Memory B cell (primary cell): ENCODE measurements at regions not wholly inside any gene's neighbourhood (a gene's known extent, or its start where the extent isn't known, plus 50 kb on each side); places are given as distances from the start of the nearest gene placed in this dataset.

Experiments
- ATAC-seq: fragments of 150-1000 bp; cut with Tn5 transposase; 2 replicates; pipeline ENCODE4 v1.10.0; 2021; ENCODE audit warnings: low read depth, mild to moderate bottlenecking, moderate library complexity
- DNase-seq, 2 donors: peaks; one replicate each; pipeline ENCODE4 v3.0.0; 2022; ENCODE audit warnings: low spot score in 2 of 2
- H3K27ac Mint-ChIP-seq: one replicate; pipeline ENCODE4 v1.8.0; 2022; ENCODE audit warnings: mild to moderate bottlenecking, moderate library complexity, mixed read lengths
- H3K27me3 Mint-ChIP-seq: one replicate; pipeline ENCODE4 v1.8.0; 2022; ENCODE audit warnings: mixed read lengths
- H3K36me3 Mint-ChIP-seq: one replicate; pipeline ENCODE4 v1.8.0; 2022; ENCODE audit warnings: mild to moderate bottlenecking, mixed read lengths
- H3K4me1 Mint-ChIP-seq: one replicate; pipeline ENCODE4 v1.8.0; 2022; ENCODE audit warnings: mixed read lengths
- H3K4me3 Mint-ChIP-seq: one replicate; pipeline ENCODE4 v1.8.0; 2022; ENCODE audit warnings: mild to moderate bottlenecking, moderate library complexity, mixed read lengths
- H3K9me3 Mint-ChIP-seq: one replicate; pipeline ENCODE4 v1.8.0; 2022; ENCODE audit warnings: mixed read lengths

- H3K4me1 Mint-ChIP-seq = peaks cover 4% of the 10 kb centered on the region
- DNase-seq = no peak
These were observed 75.7 kb downstream of the ZC3H11B start for GRCh38 chr1:219537223-219537631.

GRCh38 chr1:219536038-219536437 is 76.9 kb downstream of the ZC3H11B start:
- no peaks in the 10 kb centered on the region for H3K36me3 Mint-ChIP-seq
- H3K9me3 Mint-ChIP-seq = peaks cover 3% of the 10 kb centered on the region
- ATAC-seq = no peak
- H3K27me3 Mint-ChIP-seq = peaks cover 3% of the 10 kb centered on the region
- no peak overlapping the region for H3K27ac Mint-ChIP-seq
- no peak overlapping the region for H3K4me3 Mint-ChIP-seq
- no peak for DNase-seq
- peaks cover 4% of the 10 kb centered on the region for H3K4me1 Mint-ChIP-seq

More at GRCh38 chr1:219537223-219537631, 75.7 kb downstream of the ZC3H11B start:
- Mint-ChIP-seq H3K27ac (no peak overlapping the region), H3K27me3 (peaks cover 3% of the 10 kb centered on the region), H3K36me3 (no peaks in the 10 kb centered on the region), H3K4me3 (no peak overlapping the region), H3K9me3 (peaks cover 3% of the 10 kb centered on the region)
- ATAC-seq = no peak

GRCh38 chr1:219534991-219535390 is 77.9 kb downstream of the ZC3H11B start:
- Mint-ChIP-seq H3K27ac (no peak overlapping the region), H3K4me3 (no peak overlapping the region), H3K9me3 (peaks cover 3% of the 10 kb centered on the region), H3K4me1 (peaks cover 4% of the 10 kb centered on the region), H3K36me3 (no peaks in the 10 kb centered on the region), H3K27me3 (peaks cover 3% of the 10 kb centered on the region)
- ATAC-seq (no peak), DNase-seq (no peak)

GRCh38 chr1:219533280-219533679 is 79.6 kb downstream of the ZC3H11B start:
- Mint-ChIP-seq H3K9me3 (peaks cover 3% of the 10 kb centered on the region), H3K27ac (no peak overlapping the region), H3K36me3 (no peaks in the 10 kb centered on the region), H3K4me3 (no peak overlapping the region), H3K4me1 (peaks cover 4% of the 10 kb centered on the region), H3K27me3 (peaks cover 3% of the 10 kb centered on the region)
- no peak for ATAC-seq
- no peak for DNase-seq

GRCh38 chr1:219529116-219529515 is 83.8 kb downstream of the ZC3H11B start:
- DNase-seq = no peak
- no peak overlapping the region for H3K4me3 Mint-ChIP-seq
- H3K9me3 Mint-ChIP-seq = peaks cover 3% of the 10 kb centered on the region
- no peak for ATAC-seq
- H3K27me3 Mint-ChIP-seq = peaks cover 3% of the 10 kb centered on the region
- no peak overlapping the region for H3K27ac Mint-ChIP-seq
- H3K36me3 Mint-ChIP-seq = no peaks in the 10 kb centered on the region
- H3K4me1 Mint-ChIP-seq = peaks cover 4% of the 10 kb centered on the region

- Mint-ChIP-seq H3K4me1 (peaks cover 2% of the 10 kb centered on the region), H3K36me3 (no peaks in the 10 kb centered on the region), H3K9me3 (peaks cover 3% of the 10 kb centered on the region), H3K27ac (no peak overlapping the region), H3K4me3 (no peak overlapping the region), H3K27me3 (peaks cover 3% of the 10 kb centered on the region)
- no peak for DNase-seq
- no peak for ATAC-seq
These were observed 84.3 kb downstream of the ZC3H11B start for GRCh38 chr1:219528633-219529032.

GRCh38 chr1:219527994-219528393 is 84.9 kb downstream of the ZC3H11B start:
- ATAC-seq = no peak
- peaks cover 3% of the 10 kb centered on the region for H3K9me3 Mint-ChIP-seq
- no peaks in the 10 kb centered on the region for H3K4me1 Mint-ChIP-seq
- H3K27ac Mint-ChIP-seq = no peak overlapping the region
- no peak overlapping the region for H3K4me3 Mint-ChIP-seq
- DNase-seq = no peak
- H3K36me3 Mint-ChIP-seq = no peaks in the 10 kb centered on the region
- H3K27me3 Mint-ChIP-seq = peaks cover 3% of the 10 kb centered on the region

GRCh38 chr1:219526074-219526473 is 86.8 kb downstream of the ZC3H11B start:
- Mint-ChIP-seq H3K9me3 (no peaks in the 10 kb centered on the region), H3K36me3 (no peaks in the 10 kb centered on the region), H3K4me3 (no peak overlapping the region), H3K4me1 (no peaks in the 10 kb centered on the region), H3K27me3 (no peaks in the 10 kb centered on the region), H3K27ac (no peak overlapping the region)
- ATAC-seq (no peak), DNase-seq (no peak)

- Mint-ChIP-seq H3K36me3 (no peaks in the 10 kb centered on the region), H3K27me3 (no peaks in the 10 kb centered on the region), H3K4me3 (no peak overlapping the region), H3K27ac (no peak overlapping the region), H3K4me1 (no peaks in the 10 kb centered on the region), H3K9me3 (no peaks in the 10 kb centered on the region)
- no peak for ATAC-seq
- no peak for DNase-seq
These were observed 89.5 kb downstream of the ZC3H11B start for GRCh38 chr1:219523411-219523810.

- DNase-seq = no peak
- no peak overlapping the region for H3K4me3 Mint-ChIP-seq
- ATAC-seq = no peak
- no peak overlapping the region for H3K27ac Mint-ChIP-seq
- no peaks in the 10 kb centered on the region for H3K9me3 Mint-ChIP-seq
- no peaks in the 10 kb centered on the region for H3K36me3 Mint-ChIP-seq
- H3K4me1 Mint-ChIP-seq = no peaks in the 10 kb centered on the region
- no peaks in the 10 kb centered on the region for H3K27me3 Mint-ChIP-seq
These were observed 91.6 kb downstream of the ZC3H11B start for GRCh38 chr1:219521325-219521724.

- Mint-ChIP-seq H3K27ac (no peak overlapping the region), H3K4me3 (no peak overlapping the region), H3K27me3 (no peaks in the 10 kb centered on the region), H3K36me3 (no peaks in the 10 kb centered on the region), H3K9me3 (no peaks in the 10 kb centered on the region), H3K4me1 (no peaks in the 10 kb centered on the region)
- ATAC-seq (no peak), DNase-seq (no peak)
These were observed 92.7 kb downstream of the ZC3H11B start for GRCh38 chr1:219520241-219520640.

- DNase-seq = no peak
- H3K36me3 Mint-ChIP-seq = no peaks in the 10 kb centered on the region
- H3K9me3 Mint-ChIP-seq = no peaks in the 10 kb centered on the region
- no peak for ATAC-seq
- no peaks in the 10 kb centered on the region for H3K4me1 Mint-ChIP-seq
- H3K4me3 Mint-ChIP-seq = no peak overlapping the region
- H3K27ac Mint-ChIP-seq = no peak overlapping the region
- no peaks in the 10 kb centered on the region for H3K27me3 Mint-ChIP-seq
These were observed 94.0 kb downstream of the ZC3H11B start for GRCh38 chr1:219518907-219519248.

- ATAC-seq (no peak), DNase-seq (no peak)
- Mint-ChIP-seq H3K4me1 (no peaks in the 10 kb centered on the region), H3K4me3 (no peak overlapping the region), H3K27me3 (no peaks in the 10 kb centered on the region), H3K36me3 (no peaks in the 10 kb centered on the region), H3K9me3 (no peaks in the 10 kb centered on the region), H3K27ac (no peak overlapping the region)
These were observed 94.6 kb downstream of the ZC3H11B start for GRCh38 chr1:219518168-219518906.

- ATAC-seq (no peak), DNase-seq (no peak)
- Mint-ChIP-seq H3K9me3 (no peaks in the 10 kb centered on the region), H3K36me3 (no peaks in the 10 kb centered on the region), H3K4me3 (no peak overlapping the region), H3K27me3 (no peaks in the 10 kb centered on the region), H3K4me1 (no peaks in the 10 kb centered on the region), H3K27ac (no peak overlapping the region)
These were observed 95.9 kb downstream of the ZC3H11B start for GRCh38 chr1:219517031-219517430.

- ATAC-seq (no peak), DNase-seq (no peak)
- no peak overlapping the region for H3K27ac Mint-ChIP-seq
- no peaks in the 10 kb centered on the region for H3K4me1 Mint-ChIP-seq
- H3K36me3 Mint-ChIP-seq = no peaks in the 10 kb centered on the region
- no peaks in the 10 kb centered on the region for H3K9me3 Mint-ChIP-seq
- no peaks in the 10 kb centered on the region for H3K27me3 Mint-ChIP-seq
- no peak overlapping the region for H3K4me3 Mint-ChIP-seq
These were observed 98.2 kb downstream of the ZC3H11B start for GRCh38 chr1:219514728-219515127.
